Renal cortical epithelial cell (primary cell): ENCODE measurements at regions not wholly inside any gene's neighbourhood (a gene's known extent, or its start where the extent isn't known, plus 50 kb on each side); places are given as distances from the start of the nearest gene placed in this dataset.
"Not testable (repeated sequence)": the region's sequence is repeated elsewhere in the genome, so short reads cannot be mapped to it uniquely, and the experiment has no call there.

ENCODE experiments used
- DNase-seq: peaks from one replicate; pipeline ENCODE4 v3.0.0-alpha.2; 2011; ENCODE audit warnings: low read depth

DNA sequence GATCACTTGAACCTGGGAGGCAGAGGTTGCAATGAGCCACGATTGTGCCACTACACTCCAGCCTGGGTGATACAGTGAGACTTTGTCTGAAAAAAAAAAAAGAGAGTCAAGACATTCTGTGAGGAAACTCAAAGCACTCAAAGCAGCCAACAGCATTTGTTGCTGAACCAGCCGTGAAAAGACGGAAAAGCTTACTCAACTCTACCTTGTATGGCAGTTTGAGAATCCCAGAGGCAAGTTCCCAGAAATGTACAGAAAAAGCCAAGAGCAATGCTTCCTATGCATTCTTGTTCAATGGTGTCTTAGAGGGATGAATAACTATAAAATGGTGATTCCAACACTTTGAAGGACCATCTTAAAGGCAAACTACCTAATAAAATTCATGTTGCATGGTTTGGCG, 170.2 kb downstream of the HSD17B3 start:
- DNase-seq = peak; percentile 16

- no peak for DNase-seq
Measured at GRCh38 chr9:96130970-96131369, 171.0 kb downstream of the HSD17B3 start.

GRCh38 chr9:96129747-96130146, 172.2 kb downstream of the HSD17B3 start:
- DNase-seq = no peak

- DNase-seq = no peak
Measured at GRCh38 chr9:96128880-96129279, 173.1 kb downstream of the HSD17B3 start.

- DNase-seq = no peak
Measured at GRCh38 chr9:96126321-96126881, 175.6 kb downstream of the HSD17B3 start.

DNA sequence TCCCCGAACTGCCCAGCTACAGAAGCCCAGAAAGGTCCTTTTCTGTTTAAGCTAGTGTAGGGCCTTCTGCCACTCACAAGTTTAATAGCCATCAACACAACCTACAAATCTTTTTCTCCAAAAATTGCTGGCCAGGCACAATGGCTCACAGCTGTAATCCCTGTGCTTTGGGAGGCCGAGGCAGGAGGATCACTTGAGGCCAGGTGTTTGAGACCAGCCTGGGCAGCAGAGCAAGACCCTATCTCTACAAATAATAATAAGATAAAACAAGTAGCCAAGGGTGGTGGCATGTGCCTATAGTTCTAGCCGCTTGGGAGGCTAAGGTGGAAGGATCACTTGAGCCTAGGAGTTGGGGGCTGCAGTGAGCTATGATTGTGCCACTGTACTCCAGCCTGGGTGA, 176.4 kb downstream of the HSD17B3 start:
- DNase-seq = no peak

DNA sequence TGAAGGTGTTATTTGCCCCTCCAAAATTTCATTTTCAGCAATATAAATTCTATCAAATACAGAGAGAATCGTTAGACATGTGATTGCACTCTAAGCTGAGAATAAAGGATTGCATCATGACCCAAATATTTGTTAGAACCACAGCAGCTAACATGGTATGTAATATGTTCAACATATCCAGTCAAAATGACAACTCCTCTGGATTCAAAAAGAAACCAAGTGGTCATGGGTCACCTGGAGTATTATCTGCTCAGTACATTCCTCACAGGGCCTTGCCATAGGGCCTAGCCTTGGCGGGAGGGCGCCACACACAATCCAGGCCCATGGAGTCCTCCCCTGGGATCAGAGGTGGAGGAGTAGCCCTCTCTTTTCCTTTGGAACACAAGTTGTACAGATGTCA, 179.2 kb downstream of the HSD17B3 start:
- peak; percentile 28 for DNase-seq

DNA sequence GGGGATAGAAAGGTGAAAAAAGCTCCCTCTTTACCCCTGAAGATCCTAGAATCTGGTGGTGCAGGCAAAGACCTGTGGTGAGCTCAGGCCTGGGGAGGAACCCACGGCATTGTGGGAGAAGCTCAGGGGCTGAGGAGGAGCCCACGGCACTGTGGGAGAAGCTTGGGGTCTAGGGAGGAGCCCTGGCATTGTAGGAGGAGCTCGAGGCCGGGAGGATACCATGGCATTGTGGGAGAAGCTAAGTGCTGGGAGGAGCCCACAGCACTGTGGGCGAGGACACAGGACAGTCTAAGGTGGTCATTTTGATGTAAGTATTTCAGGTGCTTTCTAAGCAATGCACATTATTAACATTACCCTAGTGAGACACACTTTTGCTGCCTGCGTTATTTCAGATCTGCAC, 179.7 kb downstream of the HSD17B3 start:
- no peak for DNase-seq

- no peak for DNase-seq
Measured at GRCh38 chr9:96121136-96121535, 180.8 kb downstream of the HSD17B3 start.

DNA sequence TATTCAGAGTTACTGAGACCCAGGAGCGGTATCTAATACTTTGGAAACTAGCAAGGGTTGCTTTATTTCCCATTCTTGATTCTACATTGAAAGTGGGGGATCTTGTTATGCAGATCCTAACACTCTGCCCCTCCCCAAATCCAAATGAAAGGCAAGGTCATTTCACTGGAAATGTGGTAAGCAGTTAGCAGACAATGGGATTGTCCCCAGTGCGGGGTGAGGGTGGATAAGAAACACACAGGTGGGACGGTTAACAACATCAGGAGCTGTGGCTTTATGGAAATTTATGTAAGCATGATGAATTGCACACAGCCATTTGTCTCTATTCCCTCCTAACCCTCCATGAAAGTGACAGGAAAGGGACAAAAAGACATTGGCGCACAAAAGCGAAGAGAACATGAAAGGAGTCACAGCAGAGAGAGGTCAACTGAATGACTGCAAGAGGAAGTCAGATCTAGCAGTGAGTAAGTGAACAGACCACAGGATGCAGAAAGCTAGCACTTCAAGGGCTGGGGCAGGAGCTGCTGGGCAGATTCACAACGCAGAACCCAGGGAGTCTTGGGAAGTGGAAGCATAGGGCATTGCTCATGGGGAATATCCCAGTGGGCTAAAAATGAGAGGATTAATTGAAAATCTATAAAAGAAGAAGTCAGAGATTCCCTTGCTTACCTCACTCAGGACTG, 184.4 kb downstream of the HSD17B3 start:
- no peak for DNase-seq

DNA sequence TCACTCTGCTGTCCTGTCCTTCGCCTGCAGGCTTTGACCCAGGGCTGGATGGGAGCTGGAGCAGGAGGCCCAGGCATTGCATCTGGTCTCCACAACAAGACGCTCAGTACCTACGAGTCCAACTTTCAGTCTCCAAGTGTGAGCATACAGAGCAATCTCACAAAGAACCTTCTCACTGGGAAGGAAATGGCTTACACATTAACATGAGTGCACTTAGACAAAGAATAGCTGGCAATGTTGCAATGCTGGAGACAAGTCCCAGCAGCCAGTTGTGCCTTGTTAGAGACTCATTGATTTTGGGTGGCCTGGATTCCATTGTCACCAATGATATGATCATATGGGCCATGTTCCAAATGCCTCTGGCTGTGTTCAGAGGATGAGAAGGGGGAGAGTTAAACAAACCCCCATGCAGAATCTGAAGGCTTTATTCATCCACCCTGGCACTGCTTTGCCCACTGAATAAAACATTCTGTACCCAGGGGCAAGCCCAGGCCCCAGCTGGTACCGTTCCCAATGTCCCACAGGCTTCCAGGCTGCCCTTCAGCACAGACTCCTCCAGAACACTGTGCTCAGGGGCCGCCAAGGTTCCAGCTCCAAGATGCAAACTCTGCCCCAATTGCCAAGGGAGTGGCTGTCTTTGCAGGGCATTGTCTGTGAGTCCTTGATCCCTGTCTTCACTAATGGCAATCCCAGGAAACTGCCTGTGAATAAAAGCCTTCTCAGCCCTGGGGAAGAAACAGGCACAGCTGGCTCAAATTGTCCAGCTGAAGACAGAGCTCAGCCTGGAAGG, 185.5 kb downstream of the HSD17B3 start:
- peak; percentile 91 for DNase-seq

- no peak for DNase-seq
Measured at GRCh38 chr9:96115836-96116235, 186.1 kb downstream of the HSD17B3 start.

GRCh38 chr9:96113032-96113431, 188.9 kb downstream of the HSD17B3 start:
- DNase-seq = no peak

GRCh38 chr9:96109680-96110351, 192.2 kb downstream of the HSD17B3 start:
- DNase-seq = peak; percentile 54

DNA sequence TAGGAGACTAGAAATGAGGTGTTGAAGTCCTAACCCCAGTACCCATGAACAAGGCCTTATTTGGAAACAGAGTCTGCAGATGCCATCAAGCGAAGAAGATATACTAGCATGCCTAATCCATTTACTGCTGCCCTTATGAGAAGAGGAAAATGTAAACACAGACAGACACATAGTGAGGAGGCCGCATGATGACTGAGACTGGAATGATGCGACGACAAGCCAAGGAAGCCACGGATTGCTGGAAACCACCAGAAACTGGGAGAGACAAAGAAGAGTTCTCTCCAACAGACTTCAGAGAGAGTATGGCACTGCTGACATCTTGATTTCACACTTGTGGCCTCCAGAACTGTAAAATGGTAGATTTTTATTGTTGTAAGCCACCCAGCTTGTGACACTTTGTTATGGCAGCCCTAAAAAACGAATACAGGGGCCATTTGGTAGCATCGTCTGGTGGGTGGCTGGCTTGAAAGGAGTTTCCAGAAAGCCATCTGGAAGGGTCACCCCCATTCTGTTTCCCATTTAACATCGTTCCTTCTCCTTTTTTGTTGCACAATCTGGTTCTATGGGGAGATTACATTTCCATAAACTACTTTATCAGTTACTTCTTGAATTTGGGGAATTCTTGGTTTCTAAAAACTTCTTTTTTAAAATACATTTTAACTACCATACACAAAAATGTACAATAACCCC, 193.1 kb downstream of the HSD17B3 start:
- DNase-seq = no peak

DNA sequence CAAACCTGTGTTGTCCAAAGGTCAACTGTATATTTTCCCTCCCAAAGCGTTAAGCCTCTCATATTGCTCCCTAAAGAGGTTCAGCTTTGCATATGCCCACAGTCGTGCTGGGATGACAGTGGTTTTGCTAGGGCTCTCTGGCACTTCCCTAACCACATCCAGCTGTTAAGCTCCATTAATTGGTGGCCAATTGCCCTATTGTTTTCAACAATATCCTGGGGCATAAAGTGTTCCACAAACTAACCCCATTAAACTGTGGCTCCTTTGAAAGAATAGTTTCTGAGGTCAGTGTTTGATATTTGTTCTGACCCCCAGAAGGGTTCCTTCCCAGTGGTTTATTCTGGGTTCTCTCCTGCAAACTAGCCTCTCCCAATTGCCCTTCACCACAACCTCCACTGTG, 194.5 kb downstream of the HSD17B3 start:
- DNase-seq = peak; percentile 87

DNA sequence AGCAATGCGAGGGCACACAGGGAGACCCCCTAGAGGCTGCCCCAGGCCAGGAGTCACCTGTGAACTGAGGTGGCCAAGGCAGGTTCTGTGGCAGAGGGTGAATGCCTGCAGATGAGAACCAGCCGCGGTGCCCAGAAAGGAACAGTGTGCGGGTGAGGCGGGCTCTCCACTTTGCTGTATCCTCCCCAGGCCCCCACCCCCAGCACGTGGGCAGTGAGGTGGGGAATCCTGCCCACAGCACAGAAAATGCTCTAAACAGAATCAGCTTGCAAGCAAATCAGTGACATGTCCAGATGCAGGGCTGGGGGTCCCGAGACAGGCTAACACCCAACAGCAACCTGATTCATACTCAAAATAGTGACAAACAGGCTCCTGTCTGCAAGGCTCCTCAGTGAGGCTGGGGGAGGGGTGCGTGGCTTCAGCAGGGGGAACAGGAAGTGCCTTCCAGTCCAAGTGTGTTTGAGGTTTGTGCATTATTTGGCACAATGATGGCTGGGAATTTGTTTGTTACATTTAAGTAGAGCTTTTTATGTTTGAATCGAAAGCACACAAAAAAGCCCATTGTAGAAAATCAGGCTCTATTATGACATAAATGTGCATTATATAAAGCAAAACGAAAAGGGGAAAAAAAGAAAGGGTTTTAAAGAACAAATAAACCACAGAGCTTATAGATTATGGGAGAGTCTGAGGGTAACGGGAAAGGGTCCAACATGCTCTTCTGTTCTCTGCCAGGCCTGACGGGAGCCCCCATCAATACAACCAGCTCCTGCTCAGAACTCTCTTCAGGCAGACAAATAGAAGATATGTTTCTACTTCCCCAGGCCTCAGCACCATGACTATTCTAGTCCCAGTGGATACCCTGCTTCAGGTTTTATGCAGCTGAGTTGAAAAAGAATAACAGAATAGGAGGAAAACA, 201.3 kb downstream of the HSD17B3 start:
- DNase-seq = no peak

DNA sequence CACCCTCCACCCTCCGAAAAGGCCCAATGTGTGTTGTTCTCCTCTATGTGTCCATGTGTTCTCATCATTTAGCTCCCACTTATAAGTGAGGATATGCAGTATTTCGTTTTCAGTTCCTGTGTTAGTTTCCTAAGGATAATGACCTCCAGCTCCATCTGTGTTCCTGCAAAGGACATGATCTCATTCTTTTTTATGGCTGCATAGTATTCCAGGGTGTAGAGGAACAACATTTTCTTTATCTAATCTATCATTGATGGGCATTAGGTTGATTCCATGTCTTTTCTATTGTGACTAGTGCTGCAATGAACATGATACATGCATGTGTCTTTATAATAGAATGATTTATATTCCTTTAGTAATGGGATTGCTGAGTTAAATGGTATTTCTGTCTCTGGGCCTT, 211.3 kb downstream of the HSD17B3 start:
- DNase-seq = not testable (repeated sequence)

DNA sequence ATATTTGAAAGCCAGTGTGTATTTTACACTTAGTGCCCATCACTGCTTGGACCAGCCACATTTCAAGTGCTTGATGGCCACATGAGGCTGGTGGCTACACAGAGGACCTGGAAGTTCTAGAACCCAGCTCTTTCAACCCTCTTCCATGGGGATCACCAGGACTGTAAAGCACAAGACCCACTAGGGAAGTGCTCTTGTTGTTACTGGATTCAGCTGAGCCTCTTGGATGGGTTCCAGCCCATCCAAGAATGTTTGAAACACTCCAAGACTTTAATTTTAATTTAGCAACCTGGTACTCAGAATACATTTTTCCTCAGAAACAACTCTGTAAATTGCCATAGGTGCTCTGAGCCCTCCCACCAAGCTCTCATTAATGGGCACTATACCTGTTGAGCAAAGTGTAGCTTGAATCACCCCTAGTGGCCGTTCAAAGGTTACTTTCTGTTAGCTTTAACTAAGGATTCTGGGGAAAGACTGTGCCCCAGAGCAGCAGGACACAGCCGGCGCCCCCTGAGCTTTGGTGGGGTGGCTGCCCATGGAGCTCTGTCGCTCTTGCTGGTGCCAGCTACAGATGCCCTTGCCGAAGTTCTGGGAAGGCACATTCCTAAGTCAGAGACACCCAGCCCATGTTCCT, 212.4 kb downstream of the HSD17B3 start:
- DNase-seq = no peak

GRCh38 chr9:96088510-96088909, 213.0 kb downstream of the ERCC6L2 start:
- DNase-seq = no peak
